Stimulated activated CD4-positive, alpha-beta T cell treated with anti-CD3 and anti-CD28 coated beads, TNF-alpha, amount 100 ng/mL, for 1 hour (primary cell): ENCODE measurements at regions not wholly inside any gene's neighbourhood (a gene's known extent, or its start where the extent isn't known, plus 50 kb on each side); places are given as distances from the start of the nearest gene placed in this dataset.
"Not testable (repeated sequence)": the region's sequence is repeated elsewhere in the genome, so short reads cannot be mapped to it uniquely, and the experiment has no call there.

Experiments
- DNase-seq, 3 donors: peaks; one replicate each; pipeline ENCODE4 v3.0.0-alpha.2; 2020; ENCODE audit warnings: low read depth in 3 of 3, low spot score in 1 of 3

- DNase-seq: no peak
These were observed 180.4 kb downstream of the SMAD6 start for GRCh38 chr15:66882251-66883020.

- no peak for DNase-seq
These were observed 181.4 kb downstream of the SMAD6 start for GRCh38 chr15:66883284-66883911.

DNA sequence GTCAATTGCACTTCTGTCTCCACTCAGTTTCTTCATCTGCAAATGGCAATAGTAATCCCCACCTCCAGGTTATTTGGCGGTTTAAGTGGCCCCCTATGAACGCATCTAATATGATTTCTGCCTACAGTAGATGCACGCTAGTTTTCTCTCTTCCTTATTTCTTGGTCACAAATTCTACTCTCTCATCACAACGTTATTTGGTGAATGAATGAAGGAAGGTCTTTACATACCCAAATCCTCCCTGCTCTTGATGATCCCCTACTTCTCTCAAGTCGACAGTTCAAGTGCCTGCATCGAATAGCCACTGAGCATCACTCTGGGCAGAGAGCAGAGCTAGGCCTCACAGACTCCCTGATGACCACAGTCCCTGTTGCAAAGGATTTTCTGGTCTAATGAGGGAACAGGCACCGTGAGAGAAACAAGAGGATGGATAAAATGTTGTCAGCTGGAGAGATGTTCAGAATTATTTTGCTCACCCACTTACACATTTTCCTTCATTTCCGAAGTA, 181.2 kb upstream of the SMAD3 start:
- DNase-seq: no peak

DNA sequence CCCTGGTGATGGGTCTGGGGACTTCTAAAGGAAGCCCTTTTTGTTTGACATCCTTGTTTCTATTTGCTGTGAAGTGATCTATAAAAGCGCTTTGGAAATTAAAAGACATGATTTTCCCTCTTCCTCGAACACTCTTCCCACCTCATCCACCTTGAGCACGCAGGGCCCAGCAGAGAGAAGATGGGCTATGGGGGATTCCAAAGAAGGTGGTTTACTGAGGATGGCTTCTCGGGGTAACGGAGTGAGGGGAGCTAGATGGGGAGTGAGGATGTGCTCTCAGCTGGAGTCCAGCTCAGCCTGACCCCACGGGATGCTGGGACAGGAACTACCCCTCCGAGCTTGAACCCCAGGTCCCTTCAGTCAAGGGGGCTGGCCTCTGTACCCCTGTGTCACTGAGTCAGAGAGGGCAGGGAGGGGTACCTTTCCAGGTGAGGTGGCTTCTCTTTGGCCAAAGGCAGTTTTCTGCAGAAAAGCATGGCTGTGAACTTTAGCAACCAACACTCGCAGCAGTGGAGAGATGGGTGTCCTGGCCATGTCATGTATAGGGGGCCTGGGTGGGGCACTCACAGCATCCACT, 180.7 kb upstream of the SMAD3 start:
- DNase-seq: no peak

GRCh38 chr15:66885281-66885915, 180.0 kb upstream of the SMAD3 start:
- DNase-seq: no peak

DNA sequence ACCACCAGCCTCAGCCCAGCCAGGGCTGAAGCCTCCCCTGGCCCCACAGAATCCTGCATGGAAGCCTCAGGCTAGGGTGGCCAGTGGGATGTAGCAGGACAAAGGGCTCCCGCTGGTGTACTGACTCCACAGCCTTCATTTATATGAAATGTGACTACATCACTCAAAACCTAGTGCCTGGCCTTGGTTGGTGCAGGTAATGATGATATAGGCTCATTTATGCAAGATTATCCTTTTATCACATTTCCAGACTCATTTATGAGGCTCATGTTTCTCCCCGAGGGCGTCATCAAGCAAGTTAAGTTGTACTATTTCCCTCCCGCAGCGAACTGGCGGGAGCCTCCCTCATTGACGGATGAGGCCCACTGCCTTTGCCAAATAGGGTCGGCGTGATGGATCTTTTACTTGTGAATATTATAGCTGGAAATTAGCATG, 179.1 kb upstream of the SMAD3 start:
- no peak for DNase-seq

- DNase-seq: no peak
These were observed 178.6 kb upstream of the SMAD3 start for GRCh38 chr15:66886686-66887273.

GRCh38 chr15:66889298-66889697, 176.1 kb upstream of the SMAD3 start:
- DNase-seq: not testable (repeated sequence)

GRCh38 chr15:66891776-66892175, 173.6 kb upstream of the SMAD3 start:
- DNase-seq: no peak

DNA sequence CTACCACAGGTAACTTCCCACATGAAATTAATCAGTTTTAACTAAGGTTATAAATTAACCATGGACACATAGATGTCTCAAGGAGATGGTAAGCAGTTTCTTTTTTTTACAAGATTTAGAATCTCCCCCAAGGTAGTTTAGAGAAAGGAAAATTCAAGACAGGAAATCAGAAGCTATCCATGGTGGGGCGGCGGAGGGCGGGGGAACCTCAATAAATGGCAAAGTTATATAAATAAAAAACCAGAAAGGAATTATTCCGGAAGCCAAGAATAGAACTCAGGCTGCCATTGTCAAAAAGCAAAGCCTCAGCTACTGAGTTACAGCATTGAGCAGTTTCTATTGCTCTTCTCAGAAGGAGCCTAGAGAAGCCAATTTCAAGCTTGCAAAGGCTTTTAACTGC, 172.1 kb upstream of the SMAD3 start:
- DNase-seq: no peak

DNA sequence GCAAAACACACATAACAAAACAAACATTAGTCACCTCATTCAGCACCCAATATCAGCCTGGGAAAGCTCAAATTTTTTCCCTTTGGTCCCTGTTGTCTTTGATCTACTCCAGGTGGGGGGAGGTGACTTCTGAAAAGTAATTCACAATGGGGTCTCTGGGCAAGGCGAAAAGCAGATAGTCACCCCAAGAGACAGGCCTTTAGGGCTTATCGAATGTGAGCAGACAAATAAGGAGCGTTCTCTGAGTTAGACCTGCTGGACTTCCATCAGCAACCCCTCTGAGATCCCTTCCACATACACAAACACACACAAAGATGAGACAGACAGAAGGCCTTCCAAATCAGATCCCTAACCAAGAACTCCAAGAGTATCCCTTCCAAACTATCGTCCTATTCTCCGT, 171.0 kb upstream of the SMAD3 start:
- DNase-seq: no peak

- no peak for DNase-seq
These were observed 170.2 kb upstream of the SMAD3 start for GRCh38 chr15:66894986-66895780.

- DNase-seq: no peak
These were observed 169.5 kb upstream of the SMAD3 start for GRCh38 chr15:66895794-66896453.

GRCh38 chr15:66896611-66897010, 168.8 kb upstream of the SMAD3 start:
- DNase-seq: no peak

DNA sequence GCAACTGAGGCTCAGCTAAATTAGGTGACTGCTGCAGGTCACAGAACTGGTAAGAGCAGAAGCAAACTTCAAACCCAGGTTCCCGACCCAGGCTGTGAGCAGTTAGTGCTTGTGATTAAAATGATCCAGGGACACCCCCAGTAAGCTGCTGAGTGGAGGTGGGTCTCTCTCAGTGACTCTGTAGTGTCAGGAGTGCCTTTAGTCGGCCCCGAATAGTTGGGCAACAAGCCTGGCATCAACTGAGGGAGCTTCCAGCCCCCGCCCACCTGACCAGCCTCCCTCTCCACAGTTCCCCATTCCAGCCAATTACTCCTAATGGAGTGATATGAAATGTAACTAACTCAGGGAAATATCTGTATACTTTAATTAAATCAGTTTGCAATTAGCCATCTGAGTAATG, 168.0 kb upstream of the SMAD3 start:
- no peak for DNase-seq

GRCh38 chr15:66897971-66898370, 167.4 kb upstream of the SMAD3 start:
- DNase-seq: no peak

- DNase-seq: no peak
These were observed 166.6 kb upstream of the SMAD3 start for GRCh38 chr15:66898656-66899386.

- no peak for DNase-seq
These were observed 165.6 kb upstream of the SMAD3 start for GRCh38 chr15:66899555-66900350.
